LNCaP clone FGC (cell line): ENCODE measurements at regions not wholly inside any gene's neighbourhood (a gene's known extent, or its start where the extent isn't known, plus 50 kb on each side); places are given as distances from the start of the nearest gene placed in this dataset.

Experiments used
- DNase-seq: peaks from one replicate; pipeline ENCODE4 v3.0.0-alpha.2; 2011; ENCODE audit warnings: low read depth
- H3K4me3 ChIP-seq: 2 replicates; pipeline ENCODE4 v1.5.1; 2011; ENCODE audit warnings: mild to moderate bottlenecking, low read depth, low read length, control low read depth
- TF ChIP-seq, protein P1 (sequence below): IDR thresholded peaks from 2 replicates; pipeline ENCODE4 v1.5.1; 2012; ENCODE audit warnings: mild to moderate bottlenecking; ENCODE audit not compliant: control insufficient read depth, insufficient read depth; ENCODE audit errors: extremely low read depth

DNA sequence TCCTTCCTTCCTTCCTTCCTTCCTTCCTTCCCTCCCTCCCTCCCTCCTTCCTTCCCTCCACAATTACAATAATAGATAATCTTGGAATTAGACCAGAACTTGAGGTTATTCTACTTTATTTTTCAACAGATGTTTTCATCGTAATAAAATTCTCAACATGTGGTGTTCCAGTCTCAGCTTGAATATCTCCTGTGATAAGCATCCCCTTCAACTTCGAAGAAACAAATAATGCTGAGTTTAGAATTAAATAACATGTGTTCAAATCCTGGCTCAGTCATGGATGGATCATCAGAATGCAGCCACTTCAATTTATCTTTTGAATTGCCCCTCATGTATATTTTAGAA is 91.4 kb upstream of the PAPPA start:
- no peak for DNase-seq
- H3K4me3 ChIP-seq = no peak overlapping the region
- TF ChIP-seq, protein P1, sequence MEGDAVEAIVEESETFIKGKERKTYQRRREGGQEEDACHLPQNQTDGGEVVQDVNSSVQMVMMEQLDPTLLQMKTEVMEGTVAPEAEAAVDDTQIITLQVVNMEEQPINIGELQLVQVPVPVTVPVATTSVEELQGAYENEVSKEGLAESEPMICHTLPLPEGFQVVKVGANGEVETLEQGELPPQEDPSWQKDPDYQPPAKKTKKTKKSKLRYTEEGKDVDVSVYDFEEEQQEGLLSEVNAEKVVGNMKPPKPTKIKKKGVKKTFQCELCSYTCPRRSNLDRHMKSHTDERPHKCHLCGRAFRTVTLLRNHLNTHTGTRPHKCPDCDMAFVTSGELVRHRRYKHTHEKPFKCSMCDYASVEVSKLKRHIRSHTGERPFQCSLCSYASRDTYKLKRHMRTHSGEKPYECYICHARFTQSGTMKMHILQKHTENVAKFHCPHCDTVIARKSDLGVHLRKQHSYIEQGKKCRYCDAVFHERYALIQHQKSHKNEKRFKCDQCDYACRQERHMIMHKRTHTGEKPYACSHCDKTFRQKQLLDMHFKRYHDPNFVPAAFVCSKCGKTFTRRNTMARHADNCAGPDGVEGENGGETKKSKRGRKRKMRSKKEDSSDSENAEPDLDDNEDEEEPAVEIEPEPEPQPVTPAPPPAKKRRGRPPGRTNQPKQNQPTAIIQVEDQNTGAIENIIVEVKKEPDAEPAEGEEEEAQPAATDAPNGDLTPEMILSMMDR = no peak

DNA sequence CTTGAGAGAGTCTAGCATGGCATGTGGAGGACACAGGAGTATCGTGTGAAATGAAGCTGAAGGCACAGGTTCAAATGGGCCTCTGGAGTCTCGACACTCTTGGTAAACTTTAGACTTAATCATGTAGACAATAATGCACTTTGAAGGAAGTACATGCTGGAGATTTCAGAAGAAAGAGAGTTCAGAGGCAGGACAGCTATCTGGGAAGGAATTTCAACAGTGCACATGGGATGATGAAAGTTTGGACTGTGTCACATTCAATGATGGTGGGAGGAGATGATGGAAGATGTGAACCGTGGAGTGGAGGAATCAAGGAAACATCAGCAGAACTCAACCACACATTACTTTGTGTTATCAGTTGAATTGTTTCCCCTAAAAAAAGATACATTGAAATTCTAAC is 88.6 kb upstream of the PAPPA start:
- no peak overlapping the region for H3K4me3 ChIP-seq
- TF ChIP-seq, protein P1 = no peak
- no peak for DNase-seq

DNA sequence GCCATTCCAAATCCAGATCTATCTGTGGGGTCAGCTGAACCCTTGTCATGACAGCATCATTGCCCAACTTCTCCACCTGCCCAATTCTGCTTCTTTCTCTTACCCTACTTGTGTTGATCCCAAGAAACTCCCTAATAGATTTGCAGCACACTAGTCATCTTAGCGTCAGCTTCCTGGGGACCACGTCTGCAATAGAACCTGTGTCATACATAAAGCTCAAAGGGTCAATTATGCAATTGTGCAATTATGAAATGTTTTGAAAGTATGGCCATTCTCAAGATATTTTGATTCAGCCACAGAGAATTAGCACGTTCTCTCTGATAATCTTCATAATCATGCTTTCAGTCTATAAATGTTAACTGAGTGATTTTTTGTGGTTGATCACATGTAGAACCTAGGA is 87.4 kb upstream of the PAPPA start:
- TF ChIP-seq, protein P1 = no peak
- H3K4me3 ChIP-seq = no peak overlapping the region
- no peak for DNase-seq

DNA sequence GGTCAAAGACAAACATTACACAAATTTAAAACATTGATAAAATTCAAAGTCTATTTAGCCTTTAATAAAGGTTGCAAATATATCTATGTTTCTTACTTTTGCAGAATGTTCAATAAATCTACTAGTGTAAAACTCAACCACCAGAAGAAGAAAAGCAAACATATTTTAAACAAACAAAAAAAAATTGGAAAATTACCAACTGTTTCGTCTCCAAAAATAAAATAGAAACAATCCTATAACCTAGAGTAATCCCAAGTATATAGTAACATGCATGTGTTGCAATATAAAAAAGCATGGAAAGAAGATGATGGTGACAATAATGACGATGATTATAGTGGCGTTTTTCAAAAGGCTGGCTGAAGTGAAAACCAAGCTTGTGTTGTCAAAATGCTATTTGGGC is 86.0 kb upstream of the PAPPA start:
- no peak overlapping the region for H3K4me3 ChIP-seq
- TF ChIP-seq, protein P1 = no peak
- no peak for DNase-seq

DNA sequence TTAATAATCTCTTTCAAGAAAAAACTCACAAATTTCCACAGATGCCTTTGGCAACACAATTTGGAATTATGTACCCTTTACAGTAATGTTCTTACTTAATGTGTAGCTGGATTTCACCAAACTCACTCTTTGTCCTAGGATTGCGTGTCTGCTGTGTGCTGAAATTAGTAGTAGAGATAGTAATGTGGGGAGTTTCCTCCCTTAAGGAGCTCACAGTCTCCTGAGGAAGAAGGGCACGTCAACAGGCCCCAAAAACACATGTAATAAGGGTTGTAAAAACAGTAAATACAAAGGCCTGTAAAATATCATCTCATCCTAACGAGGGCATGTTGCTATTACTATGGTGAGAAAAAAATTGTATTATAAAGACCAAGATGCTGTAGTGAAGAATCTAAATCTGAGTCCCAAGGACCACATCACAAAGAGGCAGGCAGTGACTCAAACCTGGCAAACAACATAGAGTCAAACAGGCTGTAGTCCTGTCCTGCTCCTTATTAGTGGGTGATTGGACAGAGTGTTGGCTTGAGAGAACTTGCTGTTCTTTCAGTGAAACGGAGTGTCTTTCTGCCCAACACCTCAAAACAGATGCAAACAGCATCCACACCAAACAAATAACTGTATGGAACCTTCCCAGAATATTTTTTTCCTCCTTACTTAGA is 83.2 kb upstream of the PAPPA start:
- TF ChIP-seq, protein P1 = no peak
- DNase-seq = no peak

DNA sequence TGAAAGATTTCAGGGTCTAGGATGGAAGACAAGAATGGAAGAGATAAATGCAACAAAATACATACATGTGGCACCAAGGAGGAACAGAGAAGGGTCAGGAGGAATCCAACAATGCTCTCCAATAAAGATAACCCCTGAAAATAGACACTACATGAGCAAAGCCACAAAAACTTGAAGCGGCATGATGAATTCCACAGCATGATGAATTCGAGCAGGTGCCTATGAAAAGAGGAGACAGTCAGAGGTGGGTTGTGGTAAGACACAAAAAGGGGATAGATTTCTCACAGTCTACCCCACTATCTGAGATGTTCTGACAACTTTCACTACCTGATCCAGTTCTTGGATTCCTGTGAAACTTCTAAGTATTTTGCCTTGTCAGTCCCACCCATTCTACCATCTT is 81.5 kb upstream of the PAPPA start:
- DNase-seq = no peak
- TF ChIP-seq, protein P1 = no peak
- no peak overlapping the region for H3K4me3 ChIP-seq

More for the DNA sequence above, 83.2 kb upstream of the PAPPA start:
- no peak overlapping the region for H3K4me3 ChIP-seq

DNA sequence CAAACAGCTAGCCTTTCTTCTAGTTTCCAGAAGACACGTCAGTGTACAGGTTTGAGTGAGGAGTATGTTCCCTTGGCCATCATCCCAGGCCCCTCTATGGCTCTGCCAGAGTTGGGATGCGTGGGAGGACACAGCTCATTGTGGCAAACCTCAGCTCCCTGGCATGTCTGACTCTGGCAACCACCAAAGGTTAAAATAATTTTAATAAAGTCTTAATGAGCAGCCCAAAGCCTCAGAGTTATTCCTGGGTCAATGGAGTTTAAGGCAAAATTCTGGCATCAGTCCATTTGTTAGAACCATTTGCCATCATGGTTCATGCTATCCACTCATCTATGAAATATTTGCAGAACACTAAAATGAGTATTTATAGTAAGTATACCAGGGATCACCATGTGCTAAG is 79.8 kb upstream of the PAPPA start:
- no peak for DNase-seq

More for the DNA sequence above, 79.8 kb upstream of the PAPPA start:
- TF ChIP-seq, protein P1 = no peak
- no peak overlapping the region for H3K4me3 ChIP-seq
